GM18861 (cell line): ENCODE measurements at regions not wholly inside any gene's neighbourhood (a gene's known extent, or its start where the extent isn't known, plus 50 kb on each side); places are given as distances from the start of the nearest gene placed in this dataset.

ENCODE experiments used
- ATAC-seq: cut with Tn5 transposase; IDR thresholded peaks from one replicate; pipeline ENCODE4 v1.9.1; 2021; ENCODE audit not compliant: unreplicated experiment

GRCh38 chr5:71864730-71865601, 145.9 kb downstream of the CARTPT start:
- no peak for ATAC-seq

- ATAC-seq: no peak
Measured at GRCh38 chr5:71865665-71866320, 146.7 kb downstream of the CARTPT start.

GRCh38 chr5:71872311-71872864, 153.3 kb downstream of the CARTPT start:
- no peak for ATAC-seq

DNA sequence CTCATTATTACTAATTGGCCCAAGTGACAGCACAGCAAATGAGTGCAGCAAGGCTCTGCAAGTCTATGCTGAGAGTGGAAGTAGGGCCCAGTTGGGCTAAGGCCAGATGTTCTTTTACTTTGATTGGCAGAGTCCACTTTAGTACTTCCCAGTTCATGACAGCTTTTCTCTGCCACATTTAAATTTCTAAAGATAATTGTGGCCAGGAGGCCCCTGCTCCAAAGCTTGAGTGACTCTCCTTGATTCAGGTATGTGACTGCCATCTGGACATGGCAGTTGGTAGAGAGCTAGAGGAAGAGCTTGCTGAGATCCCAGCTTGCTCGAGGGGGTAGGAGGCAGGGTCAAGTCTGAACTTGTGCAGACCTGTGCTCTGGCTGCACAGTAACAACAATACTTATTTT, 154.1 kb downstream of the CARTPT start:
- ATAC-seq: no peak

GRCh38 chr5:71874521-71874920, 155.4 kb downstream of the CARTPT start:
- no peak for ATAC-seq

DNA sequence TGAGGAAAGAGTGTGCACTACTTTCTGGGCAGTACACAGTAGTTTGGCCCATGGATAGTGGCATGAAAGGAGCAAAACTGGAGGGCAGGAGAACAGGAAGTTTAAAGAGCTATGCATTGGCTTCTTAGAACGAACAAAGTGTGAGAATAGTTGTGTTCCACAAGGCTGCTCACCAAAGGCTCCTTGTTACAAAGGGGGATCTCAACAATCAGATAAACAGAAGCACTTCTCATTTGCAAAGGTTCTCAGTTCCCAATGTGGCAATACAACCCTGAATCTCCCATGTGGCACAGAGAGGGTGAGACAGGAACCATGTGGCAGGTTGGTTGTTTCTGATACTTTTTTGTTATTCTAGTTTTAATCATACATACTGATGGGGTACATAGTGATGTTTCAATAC, 158.4 kb downstream of the CARTPT start:
- no peak for ATAC-seq

GRCh38 chr5:71880536-71880935, 161.5 kb downstream of the CARTPT start:
- ATAC-seq: no peak

GRCh38 chr5:71882826-71883741, 164.0 kb downstream of the CARTPT start:
- no peak for ATAC-seq

DNA sequence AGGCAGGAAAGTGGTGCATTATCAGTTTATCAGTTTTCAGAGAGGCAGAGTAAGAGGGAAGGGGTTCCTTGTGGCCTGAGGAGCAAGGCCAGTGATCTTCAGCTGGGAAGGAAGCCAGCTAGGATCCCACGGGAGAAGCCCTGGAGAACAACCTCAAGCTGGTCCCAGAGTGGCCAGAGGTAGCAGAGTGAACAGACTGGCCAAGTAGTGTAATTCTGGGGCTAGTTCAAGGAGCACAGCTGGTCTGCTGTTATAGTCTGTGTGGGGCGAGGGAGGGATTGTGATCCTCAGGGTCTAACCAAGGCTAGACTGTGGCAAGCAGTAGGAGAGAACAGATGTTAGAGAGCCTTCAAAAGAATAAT, 164.6 kb downstream of the CARTPT start:
- ATAC-seq: no peak

GRCh38 chr5:71884926-71885325, 165.9 kb downstream of the CARTPT start:
- no peak for ATAC-seq

DNA sequence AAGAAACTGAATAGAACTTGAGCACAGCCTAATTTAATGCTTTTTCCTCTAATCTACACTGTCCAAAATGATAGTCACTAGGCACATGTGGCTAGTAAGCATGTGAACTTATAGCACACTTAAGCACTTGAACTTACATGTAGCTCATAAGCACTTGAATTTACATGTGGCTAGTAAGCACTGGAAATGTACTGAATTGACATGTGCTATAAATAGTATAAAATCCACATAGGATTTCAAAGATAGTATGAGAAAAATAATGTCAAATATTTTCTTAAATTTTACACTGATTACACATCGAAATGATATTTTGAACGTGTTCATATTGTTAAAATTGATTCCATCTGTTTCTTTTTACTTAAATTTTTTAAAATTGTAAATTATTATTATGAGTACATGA, 167.3 kb downstream of the CARTPT start:
- ATAC-seq: no peak

DNA sequence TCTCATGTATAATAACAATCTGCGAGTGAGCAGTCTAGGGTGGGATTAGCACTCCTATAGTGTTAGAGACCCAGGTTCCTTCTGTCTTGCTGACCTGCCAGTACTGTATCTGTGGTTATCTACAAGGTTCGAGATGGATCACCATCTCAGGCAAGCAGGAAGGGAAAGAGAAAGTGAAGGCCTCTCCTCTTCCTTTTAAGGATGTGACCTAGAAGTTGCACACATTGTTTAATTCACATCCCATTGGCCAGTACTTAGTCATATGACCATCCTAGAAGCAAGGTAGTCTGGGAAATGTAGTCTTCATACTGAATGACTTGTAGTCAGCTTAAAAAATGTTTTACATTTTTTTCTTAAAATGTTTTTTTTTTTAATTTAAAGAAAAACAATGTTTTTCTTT, 168.6 kb downstream of the CARTPT start:
- ATAC-seq: peak; percentile 100

DNA sequence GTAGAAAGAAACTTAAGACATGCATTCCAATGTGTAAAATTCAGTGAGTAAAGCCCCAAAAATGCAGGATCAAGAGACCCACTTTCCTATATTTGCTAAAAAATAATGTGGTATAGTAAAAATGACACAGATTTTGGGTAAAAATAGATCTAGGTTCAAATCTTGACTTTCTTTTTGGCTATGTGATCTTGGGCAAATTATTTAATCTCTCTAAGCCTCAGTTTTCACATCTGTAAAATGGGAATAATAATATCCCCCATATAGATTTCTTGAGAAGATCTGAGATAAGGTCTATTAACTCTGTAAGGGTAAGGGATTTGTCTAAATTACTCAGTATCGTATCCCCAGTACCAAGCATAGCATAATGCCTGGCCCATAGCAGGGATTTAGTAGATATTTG, 172.3 kb downstream of the CARTPT start:
- ATAC-seq: no peak

DNA sequence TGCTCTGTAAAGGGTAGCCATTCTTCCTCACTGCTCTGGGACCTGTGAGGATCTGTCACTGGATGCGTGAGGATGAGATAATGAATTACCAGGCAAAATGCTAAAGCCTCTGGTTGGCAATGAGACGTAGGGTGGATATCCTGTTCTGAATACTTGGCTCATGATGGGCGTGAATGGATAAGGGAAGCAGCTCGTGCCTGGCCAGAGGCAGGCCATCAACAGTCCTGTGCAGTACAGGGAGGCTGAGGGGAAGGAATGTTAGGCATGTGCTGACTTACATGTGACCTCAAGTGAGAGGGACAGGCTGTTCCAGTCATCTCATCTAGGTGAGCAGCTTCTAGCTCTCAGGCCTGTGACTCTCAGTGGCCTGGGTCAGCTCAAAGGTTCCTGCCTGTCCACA, 172.8 kb downstream of the CARTPT start:
- no peak for ATAC-seq

- no peak for ATAC-seq
Measured at GRCh38 chr5:71892641-71893365, 173.7 kb downstream of the CARTPT start.

GRCh38 chr5:71893451-71893850, 174.4 kb downstream of the CARTPT start:
- no peak for ATAC-seq

- ATAC-seq: no peak
Measured at GRCh38 chr5:71894091-71894490, 175.0 kb downstream of the CARTPT start.

GRCh38 chr5:71895546-71895945, 176.5 kb downstream of the CARTPT start:
- no peak for ATAC-seq

GRCh38 chr5:71899865-71900342, 180.8 kb downstream of the CARTPT start:
- ATAC-seq: no peak

DNA sequence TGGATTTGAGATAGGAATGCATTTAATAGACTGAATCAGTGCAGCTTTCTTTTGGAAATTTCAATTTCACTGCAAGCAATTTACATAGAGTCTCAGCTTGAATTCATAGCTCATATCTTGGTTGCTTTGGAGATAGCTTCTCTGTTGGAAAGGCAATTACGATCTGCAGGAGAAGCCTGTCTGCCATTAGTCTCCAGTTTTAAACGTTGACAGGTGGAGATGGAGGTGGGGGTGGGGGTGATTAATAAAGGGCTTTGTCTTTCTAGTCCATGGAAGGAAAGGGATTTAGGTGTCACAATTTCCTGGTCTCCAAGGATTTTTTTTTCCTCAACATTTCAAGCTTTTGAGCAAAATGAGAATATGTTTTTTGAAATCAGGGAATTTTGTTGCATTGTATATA, 184.7 kb downstream of the CARTPT start:
- ATAC-seq: no peak
